ENCODE measurements at regions not wholly inside any gene's neighbourhood (a gene's known extent, or its start where the extent isn't known, plus 50 kb on each side); places are given as distances from the start of the nearest gene placed in this dataset.

GRCh38 chr5:57102189-57102904, 71.5 kb upstream of the GPBP1 start:
- TF ChIP-seq CTCF (IDR thresholded peaks at IDR 0.05): no peak

GRCh38 chr5:57102905-57103255, 71.0 kb upstream of the GPBP1 start:
- no peak for TF ChIP-seq CTCF (IDR thresholded peaks at IDR 0.05)

GRCh38 chr5:57103317-57103907, 70.4 kb upstream of the GPBP1 start:
- no peak for TF ChIP-seq CTCF (IDR thresholded peaks at IDR 0.05)

- no peak for TF ChIP-seq CTCF (IDR thresholded peaks at IDR 0.05)
Observed at GRCh38 chr5:57106661-57107060, 67.2 kb upstream of the GPBP1 start.

GRCh38 chr5:57111993-57112392, 61.9 kb upstream of the GPBP1 start:
- no peak for TF ChIP-seq CTCF (IDR thresholded peaks at IDR 0.05)

- no peak for TF ChIP-seq CTCF (IDR thresholded peaks at IDR 0.05)
Observed at GRCh38 chr5:57113481-57113880, 60.4 kb upstream of the GPBP1 start.

GRCh38 chr5:57117596-57117995, 56.3 kb upstream of the GPBP1 start:
- TF ChIP-seq CTCF (IDR thresholded peaks at IDR 0.05): no peak

Data from LNCAP (cell line).